ENCODE measurements at regions not wholly inside any gene's neighbourhood (a gene's known extent, or its start where the extent isn't known, plus 50 kb on each side); places are given as distances from the start of the nearest gene placed in this dataset.

DNA sequence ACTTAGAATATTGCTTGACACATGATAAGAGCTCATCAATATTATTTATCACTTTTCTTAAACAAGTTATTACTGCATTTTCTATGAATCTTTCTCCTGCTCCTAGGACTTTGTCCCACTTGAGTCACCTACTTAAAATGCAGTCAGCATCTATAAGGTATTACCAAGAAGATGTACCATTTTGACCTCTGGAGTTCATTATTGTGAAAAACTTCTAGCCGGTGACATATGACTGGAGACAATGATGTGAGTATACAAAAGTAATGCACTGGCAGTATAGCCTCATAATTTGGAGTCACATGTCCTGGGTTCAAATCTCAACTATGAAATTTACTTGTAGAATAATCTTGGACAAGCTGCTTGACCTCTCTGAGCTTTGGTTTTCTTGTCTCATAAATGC, 278.5 kb downstream of the PLPP3 start:
- Mint-ChIP-seq H3K4me1 (0 out of 4 replicates have a peak, but pooled peaks cover 0 to 2% of the 10 kb centered on the region in 2 experiments), H3K27ac (no peak overlapping the region), H3K4me3 (no peak overlapping the region), H3K9me3 (no peaks in the 10 kb centered on the region), H3K27me3 (ENCODE audit: low read depth) (no peaks in the 10 kb centered on the region), H3K36me3 (ENCODE audit: insufficient read depth in 1 of 3, low read depth in 3 of 3) (no peaks in the 10 kb centered on the region)
- TF ChIP-seq CTCF (conservative IDR thresholded peaks at IDR 0.05): no peak
- Histone ChIP-seq H3K4me2 (ENCODE audit: insufficient read depth, insufficient read length, low read length) (no peak overlapping the region), H4K91ac (ENCODE audit: insufficient read length, low read depth, low read length) (no peak overlapping the region), H3K18ac (ENCODE audit: insufficient read length, low read depth, low read length) (no peak overlapping the region), H3K23me2 (ENCODE audit: insufficient read length, low read depth, low read length, poor library complexity, severe bottlenecking) (no peaks in the 10 kb centered on the region), H2BK120ac (ENCODE audit: low read depth, low read length, poor library complexity, severe bottlenecking) (no peak overlapping the region), H3K27ac (ENCODE audit: insufficient read length, low read depth, low read length) (no peak overlapping the region), H2BK15ac (ENCODE audit: low read depth, low read length) (no peak overlapping the region), H3K27me3 (ENCODE audit: insufficient read depth, low read length) (no peaks in the 10 kb centered on the region), H2BK5ac (ENCODE audit: insufficient read length, low read length) (no peak overlapping the region), H3K9me3 (ENCODE audit: control insufficient read depth, low read depth, low read length) (no peaks in the 10 kb centered on the region), H2BK12ac (ENCODE audit: insufficient read length, low read depth, low read length) (no peak overlapping the region), H4K20me1 (ENCODE audit: control insufficient read depth, insufficient read depth, insufficient read length) (no peaks in the 10 kb centered on the region), H4K8ac (replicated peaks; ENCODE audit: insufficient read length, low read depth, low read length) (no peak overlapping the region), H4K5ac (ENCODE audit: insufficient read length, low read depth, low read length) (no peak overlapping the region), H3K9ac (ENCODE audit: extremely low read depth, insufficient read length, low read length) (no peak overlapping the region), H3T11ph (ENCODE audit: low read length) (no peak overlapping the region), H2BK20ac (ENCODE audit: low read depth, low read length, poor library complexity, severe bottlenecking) (no peak overlapping the region), H3K79me1 (ENCODE audit: insufficient read depth, low read depth, low read length, poor library complexity, severe bottlenecking) (no peaks in the 10 kb centered on the region), H2AK5ac (ENCODE audit: insufficient read length, low read length) (no peak overlapping the region), H3K4me1 (ENCODE audit: insufficient read depth, low read length) (peaks cover 5% of the 10 kb centered on the region; the same call in 1 of the 2 replicates), H3K4ac (ENCODE audit: low read depth, low read length) (no peak overlapping the region), H3K79me2 (ENCODE audit: insufficient read depth, low read length) (no peaks in the 10 kb centered on the region), H3K56ac (ENCODE audit: insufficient read length, low read depth, low read length) (no peak overlapping the region), H3K23ac (ENCODE audit: insufficient read length, low read depth, low read length) (no peak overlapping the region), H3K14ac (ENCODE audit: insufficient read depth, low read length) (no peak overlapping the region), H2AFZ (ENCODE audit: low read length) (no peak overlapping the region)
- DNase-seq: no peak
- WGBS (ENCODE audit: extremely low coverage, insufficient read length, low lambda C conversion rate): no CpG with 5 or more reads among the region's 1 CpG

Measured in H9 (cell line).